ENCODE measurements at regions not wholly inside any gene's neighbourhood (a gene's known extent, or its start where the extent isn't known, plus 50 kb on each side); places are given as distances from the start of the nearest gene placed in this dataset.

DNA sequence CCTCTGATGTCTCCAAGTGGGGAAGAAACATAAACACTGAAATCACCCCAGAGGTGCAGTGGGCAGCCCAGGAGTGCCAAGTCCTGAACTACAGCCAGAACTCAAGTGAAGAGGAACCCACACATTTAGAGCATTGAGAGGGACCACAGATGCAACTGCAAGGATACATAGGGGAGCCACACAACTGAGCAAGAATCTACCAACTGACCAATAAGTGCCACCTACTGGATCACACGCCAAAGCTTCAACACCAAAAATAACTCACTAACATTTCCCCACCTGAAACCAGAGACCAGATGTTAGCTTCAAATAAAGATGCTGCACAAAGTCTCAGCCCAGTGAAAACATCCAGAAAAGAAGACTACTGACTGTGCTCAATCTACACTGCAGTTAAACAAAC is 276.7 kb upstream of the GRIA3 start:
- Histone ChIP-seq H3K4me1 (ENCODE audit: control insufficient read depth, insufficient read depth, low read length) (no peaks in the 10 kb centered on the region), H3K27me3 (replicated peaks in 1 of 2; ENCODE audit: control insufficient read depth in 2 of 2, insufficient read depth in 2 of 2, low read length in 1 of 2) (no peaks in the 10 kb centered on the region), H3K4me3 (no peak overlapping the region), H4K20me1 (ENCODE audit: control insufficient read depth, insufficient read depth) (no peaks in the 10 kb centered on the region), H3K36me3 (ENCODE audit: control insufficient read depth in 2 of 2, insufficient read depth in 2 of 2, low read length in 1 of 2) (no peaks in the 10 kb centered on the region), H2AFZ (ENCODE audit: control insufficient read depth, low read depth, low read length) (no peak overlapping the region), H3K4me2 (ENCODE audit: control insufficient read depth, insufficient read depth) (no peak overlapping the region), H3K9ac (ENCODE audit: control insufficient read depth, insufficient read depth, low read length) (no peak overlapping the region), H3K27ac (ENCODE audit: control insufficient read depth, insufficient read depth) (no peak overlapping the region), H3K9me3 (replicated peaks; ENCODE audit: control insufficient read depth, insufficient read depth, low read length) (no peaks in the 10 kb centered on the region), H3K79me2 (ENCODE audit: control insufficient read depth, insufficient read depth, low read length) (no peaks in the 10 kb centered on the region)
- ChIA-PET SMC1A (ENCODE audit: uncharacterized antibody, unreplicated experiment) (no interaction called here), RAD21 (ENCODE audit: unreplicated experiment) (no interaction called here), POLR2A (no interaction called here), CTCF (no interaction called here)
- BruUV-seq (replicated peaks): no TSS peak
- intact Hi-C loops (cut with micrococcal nuclease; ENCODE audit: unreplicated experiment): no loop called here
- ATAC-seq (no peak), DNase-seq (ENCODE audit: low read depth, low spot score) (no peak), FAIRE-seq (no peak)
- TF ChIP-seq RUNX3 (IDR thresholded peaks at IDR 0.05; ENCODE audit: low read length) (no peak), CREB1 (IDR thresholded peaks at IDR 0.05; ENCODE audit: low read depth) (no peak), YBX1 (IDR thresholded peaks at IDR 0.05) (no peak), CHD1 (IDR thresholded peaks at IDR 0.05; ENCODE audit: low read depth, low read length) (no peak), WRNIP1 (IDR thresholded peaks at IDR 0.05; ENCODE audit: borderline replicate concordance, low read depth, low read length) (no peak), JUNB (IDR thresholded peaks at IDR 0.05) (no peak)
- TF ChIP-seq, protein P1, sequence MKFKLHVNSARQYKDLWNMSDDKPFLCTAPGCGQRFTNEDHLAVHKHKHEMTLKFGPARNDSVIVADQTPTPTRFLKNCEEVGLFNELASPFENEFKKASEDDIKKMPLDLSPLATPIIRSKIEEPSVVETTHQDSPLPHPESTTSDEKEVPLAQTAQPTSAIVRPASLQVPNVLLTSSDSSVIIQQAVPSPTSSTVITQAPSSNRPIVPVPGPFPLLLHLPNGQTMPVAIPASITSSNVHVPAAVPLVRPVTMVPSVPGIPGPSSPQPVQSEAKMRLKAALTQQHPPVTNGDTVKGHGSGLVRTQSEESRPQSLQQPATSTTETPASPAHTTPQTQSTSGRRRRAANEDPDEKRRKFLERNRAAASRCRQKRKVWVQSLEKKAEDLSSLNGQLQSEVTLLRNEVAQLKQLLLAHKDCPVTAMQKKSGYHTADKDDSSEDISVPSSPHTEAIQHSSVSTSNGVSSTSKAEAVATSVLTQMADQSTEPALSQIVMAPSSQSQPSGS (IDR thresholded peaks at IDR 0.05; ENCODE audit: low read length): no peak
- 0% methylated on average over 1 of the region's 1 CpG for WGBS (ENCODE audit: insufficient coverage, insufficient replicate concordance, low lambda C conversion rate, missing lambda C conversion rate)
- in situ Hi-C loops (cut with MboI): no loop called here

DNA sequence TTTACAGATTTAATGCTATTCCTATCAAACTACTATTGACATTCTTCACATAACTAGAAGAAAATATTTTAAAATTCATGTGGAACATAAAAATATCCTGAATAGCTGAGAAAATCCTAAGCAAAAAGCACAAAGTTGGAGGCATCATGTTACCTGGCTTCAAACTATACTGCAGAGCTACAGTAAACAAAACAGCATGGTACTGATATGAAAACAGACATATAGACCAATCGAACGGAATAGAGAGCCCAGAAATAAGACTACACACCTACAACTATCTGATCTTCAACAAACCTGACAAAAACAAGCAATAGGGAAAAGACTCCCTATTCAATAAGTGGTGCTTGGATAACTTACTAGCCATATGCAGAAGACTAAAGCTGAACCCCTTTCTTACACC is 273.4 kb upstream of the GRIA3 start:
- in situ Hi-C loops (cut with MboI) (no loop called here), intact Hi-C loops (cut with micrococcal nuclease; ENCODE audit: unreplicated experiment) (no loop called here)
- H4K20me1 ChIP-seq (ENCODE audit: control insufficient read depth, insufficient read depth): no peaks in the 10 kb centered on the region
- no peak for ATAC-seq
- ChIA-PET POLR2A (no interaction called here), RAD21 (ENCODE audit: unreplicated experiment) (no interaction called here), SMC1A (ENCODE audit: uncharacterized antibody, unreplicated experiment) (interaction anchor here (0.6 kb wide), 1 partner anchor 210 kb away, joined by 3 read pairs; no protein-coding TSS in a partner anchor), CTCF (interaction anchor here (0.6 kb wide), 1 partner anchor 544 kb away, joined by 3 read pairs; no protein-coding TSS in a partner anchor)
- H3K36me3 ChIP-seq (ENCODE audit: control insufficient read depth in 2 of 2, insufficient read depth in 2 of 2, low read length in 1 of 2): no peaks in the 10 kb centered on the region
- no peaks in the 10 kb centered on the region for H3K4me1 ChIP-seq (ENCODE audit: control insufficient read depth, insufficient read depth, low read length)
- no peak overlapping the region for H3K27ac ChIP-seq (ENCODE audit: control insufficient read depth, insufficient read depth)
- no peaks in the 10 kb centered on the region for H3K27me3 ChIP-seq (replicated peaks in 1 of 2; ENCODE audit: control insufficient read depth in 2 of 2, insufficient read depth in 2 of 2, low read length in 1 of 2)
- no peak for DNase-seq (ENCODE audit: low read depth, low spot score)
- H3K4me2 ChIP-seq (ENCODE audit: control insufficient read depth, insufficient read depth): no peak overlapping the region
- TF ChIP-seq SUZ12 (IDR thresholded peaks at IDR 0.05; ENCODE audit: unreplicated experiment): no peak
- no peaks in the 10 kb centered on the region for H3K9me3 ChIP-seq (replicated peaks; ENCODE audit: control insufficient read depth, insufficient read depth, low read length)
- no peak overlapping the region for H3K4me3 ChIP-seq
- no peak overlapping the region for H2AFZ ChIP-seq (ENCODE audit: control insufficient read depth, low read depth, low read length)
- no peak for FAIRE-seq
- 7% methylated on average over 2 of the region's 2 CpGs for WGBS (ENCODE audit: insufficient coverage, insufficient replicate concordance, low lambda C conversion rate, missing lambda C conversion rate)
- no peak overlapping the region for H3K9ac ChIP-seq (ENCODE audit: control insufficient read depth, insufficient read depth, low read length)
- no TSS peak for BruUV-seq (replicated peaks)
- H3K79me2 ChIP-seq (ENCODE audit: control insufficient read depth, insufficient read depth, low read length): no peaks in the 10 kb centered on the region

All from GM12878 (cell line).